ENCODE measurements at regions not wholly inside any gene's neighbourhood (a gene's known extent, or its start where the extent isn't known, plus 50 kb on each side); places are given as distances from the start of the nearest gene placed in this dataset.

DNA sequence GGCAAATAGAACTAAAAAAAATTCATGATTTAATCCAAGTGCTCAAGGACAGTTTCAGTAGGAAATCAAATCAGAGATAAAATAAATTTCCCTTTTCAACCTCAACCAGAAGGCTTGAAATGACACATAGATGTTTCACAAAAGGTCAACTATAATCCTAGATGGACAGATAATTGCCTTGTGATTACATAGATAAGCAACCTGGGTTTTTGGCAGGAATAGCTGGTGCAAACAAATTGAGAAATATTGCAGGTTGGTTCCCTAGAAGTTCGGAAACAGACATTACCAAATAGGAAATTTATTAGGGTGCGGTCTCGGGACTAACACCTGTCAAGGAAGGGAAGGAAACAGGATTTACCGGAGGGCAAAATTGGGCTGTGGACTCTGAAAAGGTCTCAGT, 497.5 kb downstream of the COG6 start:
- no peaks in the 10 kb centered on the region for H3K27me3 ChIP-seq
- H3K27ac ChIP-seq: no peak overlapping the region
- TF ChIP-seq, protein P1, sequence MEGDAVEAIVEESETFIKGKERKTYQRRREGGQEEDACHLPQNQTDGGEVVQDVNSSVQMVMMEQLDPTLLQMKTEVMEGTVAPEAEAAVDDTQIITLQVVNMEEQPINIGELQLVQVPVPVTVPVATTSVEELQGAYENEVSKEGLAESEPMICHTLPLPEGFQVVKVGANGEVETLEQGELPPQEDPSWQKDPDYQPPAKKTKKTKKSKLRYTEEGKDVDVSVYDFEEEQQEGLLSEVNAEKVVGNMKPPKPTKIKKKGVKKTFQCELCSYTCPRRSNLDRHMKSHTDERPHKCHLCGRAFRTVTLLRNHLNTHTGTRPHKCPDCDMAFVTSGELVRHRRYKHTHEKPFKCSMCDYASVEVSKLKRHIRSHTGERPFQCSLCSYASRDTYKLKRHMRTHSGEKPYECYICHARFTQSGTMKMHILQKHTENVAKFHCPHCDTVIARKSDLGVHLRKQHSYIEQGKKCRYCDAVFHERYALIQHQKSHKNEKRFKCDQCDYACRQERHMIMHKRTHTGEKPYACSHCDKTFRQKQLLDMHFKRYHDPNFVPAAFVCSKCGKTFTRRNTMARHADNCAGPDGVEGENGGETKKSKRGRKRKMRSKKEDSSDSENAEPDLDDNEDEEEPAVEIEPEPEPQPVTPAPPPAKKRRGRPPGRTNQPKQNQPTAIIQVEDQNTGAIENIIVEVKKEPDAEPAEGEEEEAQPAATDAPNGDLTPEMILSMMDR (IDR thresholded peaks at IDR 0.05): no peak
- DNase-seq (no peak), ATAC-seq (no peak)
- no peaks in the 10 kb centered on the region for H3K9me3 ChIP-seq
- H3K36me3 ChIP-seq: no peaks in the 10 kb centered on the region
- WGBS, 2 donors: 79 to 88% methylated on average over 4 of the region's 4 CpGs
- H3K4me3 ChIP-seq: no peak overlapping the region
- H3K4me1 ChIP-seq: peaks cover 0 to 28% (median 20%) of the 10 kb centered on the region in 9 donors
- intact Hi-C loops (cut with DNase I): loop anchor here in 1 of 10 donors (5.0 kb wide), 1 partner anchor 39 kb away; no protein-coding TSS in a partner anchor

DNA sequence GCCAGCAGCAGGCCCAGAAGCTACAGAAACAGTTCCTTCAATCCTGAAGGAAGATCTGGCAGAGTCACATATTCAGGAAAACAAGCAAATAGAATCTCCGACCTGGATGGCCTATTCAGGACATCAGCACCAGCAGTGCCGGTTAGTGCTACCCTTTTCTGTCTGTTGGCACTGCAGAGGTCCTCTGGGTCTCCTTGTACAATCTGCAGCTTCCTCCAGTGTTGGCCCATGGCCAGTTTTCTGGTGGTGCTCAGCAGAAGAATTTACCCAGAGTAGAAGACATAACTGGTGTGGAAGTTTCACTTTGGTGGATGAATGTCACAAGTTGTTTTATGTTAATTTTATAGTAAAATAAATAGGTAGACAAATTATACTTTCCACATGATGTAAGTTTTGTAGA, 498.1 kb downstream of the COG6 start:
- WGBS, 2 donors: 40 to 55% methylated on average over 2 of the region's 2 CpGs
- intact Hi-C loops (cut with DNase I): loop anchor here in 1 of 10 donors (5.0 kb wide), 1 partner anchor 39 kb away; no protein-coding TSS in a partner anchor
- DNase-seq (peak in 1 of 2 donors; percentile 33), ATAC-seq (no peak)
- peaks cover 0 to 28% (median 20%) of the 10 kb centered on the region in 9 donors for H3K4me1 ChIP-seq
- no peak overlapping the region for H3K4me3 ChIP-seq
- H3K27me3 ChIP-seq: no peaks in the 10 kb centered on the region
- H3K27ac ChIP-seq: no peak overlapping the region
- H3K36me3 ChIP-seq: no peaks in the 10 kb centered on the region
- TF ChIP-seq, protein P1 (IDR thresholded peaks at IDR 0.05): no peak
- no peaks in the 10 kb centered on the region for H3K9me3 ChIP-seq

GRCh38 chr13:40155201-40155600, 499.7 kb downstream of the COG6 start:
- TF ChIP-seq, protein P1 (IDR thresholded peaks at IDR 0.05): no peak
- Histone ChIP-seq H3K27ac (no peak overlapping the region), H3K4me3 (no peak overlapping the region), H3K9me3 (no peaks in the 10 kb centered on the region), H3K36me3 (no peaks in the 10 kb centered on the region), H3K27me3 (no peaks in the 10 kb centered on the region), H3K4me1 (peaks cover 0 to 12% (median 7%) of the 10 kb centered on the region in 9 donors)
- DNase-seq: no peak
- no peak for ATAC-seq
- WGBS, 2 donors: 97 to 98% methylated on average over 2 of the region's 2 CpGs
- intact Hi-C loops (cut with DNase I): no loop called here

- no peak for DNase-seq
- Histone ChIP-seq H3K27ac (no peak overlapping the region), H3K27me3 (no peaks in the 10 kb centered on the region), H3K36me3 (no peaks in the 10 kb centered on the region), H3K4me3 (no peak overlapping the region), H3K9me3 (no peaks in the 10 kb centered on the region), H3K4me1 (peaks cover 0 to 10% (median 4%) of the 10 kb centered on the region in 9 donors)
- TF ChIP-seq, protein P1 (IDR thresholded peaks at IDR 0.05): no peak
- ATAC-seq: peak in 2 of 8 donors; percentile 21 to 52
- 28% methylated on average over 1 of the region's 1 CpG for WGBS, 2 donors
- intact Hi-C loops (cut with DNase I): no loop called here
These were observed 502.8 kb downstream of the COG6 start for GRCh38 chr13:40158218-40158617.

All from heart right ventricle (tissue), 16 donors.